Middle frontal gyrus (tissue), 1 donor: ENCODE measurements at regions not wholly inside any gene's neighbourhood (a gene's known extent, or its start where the extent isn't known, plus 50 kb on each side); places are given as distances from the start of the nearest gene placed in this dataset.

Source experiments
- DNase-seq: peaks from one replicate; pipeline ENCODE4 v3.0.0-alpha.2; 2015; ENCODE audit warnings: low spot score; ENCODE audit errors: extremely low spot score

DNA sequence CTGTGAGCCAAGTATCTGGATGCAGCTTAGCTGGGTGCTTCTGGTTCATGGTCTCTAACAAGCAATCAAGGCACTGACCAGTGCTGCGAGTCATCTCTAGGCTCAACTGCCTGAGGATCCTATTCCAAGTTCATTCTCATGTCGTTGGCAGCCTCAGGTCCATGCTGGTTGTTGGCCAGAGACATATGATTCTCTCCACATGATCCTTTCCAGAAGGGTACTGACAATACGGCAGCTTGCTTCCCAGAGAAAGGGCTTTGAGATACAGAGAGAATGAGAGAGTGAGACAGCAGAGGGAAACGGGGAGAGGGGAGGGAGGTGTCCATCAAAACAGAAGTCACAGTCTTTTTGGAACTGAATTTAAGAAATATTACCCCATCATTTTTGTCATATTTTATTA lies 405.6 kb downstream of the XPNPEP1 start:
- no peak for DNase-seq

- DNase-seq: no peak
These were observed 418.9 kb downstream of the XPNPEP1 start for GRCh38 chr10:109504401-109504800.

- DNase-seq: no peak
These were observed 435.6 kb downstream of the XPNPEP1 start for GRCh38 chr10:109487691-109488090.

- DNase-seq: no peak
These were observed 442.5 kb downstream of the XPNPEP1 start for GRCh38 chr10:109480836-109481235.

DNA sequence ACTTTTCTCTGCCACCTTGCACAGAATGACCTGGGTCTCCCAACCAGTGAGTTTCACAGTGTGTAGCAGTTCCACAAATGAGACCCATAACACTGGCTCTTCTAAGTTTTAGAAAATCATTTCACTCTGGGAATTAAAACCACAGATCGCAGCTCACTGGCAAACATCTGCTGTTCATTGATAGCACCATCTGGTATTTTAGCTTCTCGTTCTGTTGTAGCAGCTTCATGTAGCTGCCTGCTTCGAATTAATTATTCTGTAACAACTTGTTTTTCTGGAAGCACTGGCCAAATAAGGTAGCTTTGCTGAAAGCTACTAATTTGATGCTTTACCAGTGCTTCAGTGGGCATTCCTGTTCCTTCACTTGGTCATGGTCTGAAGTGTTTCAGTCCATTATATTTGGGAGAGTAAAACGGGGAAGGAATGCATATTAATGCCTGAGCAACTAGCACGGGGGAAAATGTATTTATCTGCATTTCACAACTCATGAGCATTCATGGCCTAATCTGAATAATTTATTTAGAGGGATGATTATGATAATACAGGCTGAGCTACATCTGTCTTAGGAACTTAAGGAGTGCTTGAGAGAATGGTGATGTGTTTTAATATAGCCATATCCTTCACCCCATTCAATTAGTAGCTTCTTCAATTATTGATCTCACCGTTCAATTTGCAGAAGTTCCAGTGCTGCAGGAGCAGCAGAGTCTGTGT lies 447.4 kb downstream of the XPNPEP1 start:
- no peak for DNase-seq

- DNase-seq: no peak
These were observed 448.5 kb downstream of the XPNPEP1 start for GRCh38 chr10:109474812-109475211.

DNA sequence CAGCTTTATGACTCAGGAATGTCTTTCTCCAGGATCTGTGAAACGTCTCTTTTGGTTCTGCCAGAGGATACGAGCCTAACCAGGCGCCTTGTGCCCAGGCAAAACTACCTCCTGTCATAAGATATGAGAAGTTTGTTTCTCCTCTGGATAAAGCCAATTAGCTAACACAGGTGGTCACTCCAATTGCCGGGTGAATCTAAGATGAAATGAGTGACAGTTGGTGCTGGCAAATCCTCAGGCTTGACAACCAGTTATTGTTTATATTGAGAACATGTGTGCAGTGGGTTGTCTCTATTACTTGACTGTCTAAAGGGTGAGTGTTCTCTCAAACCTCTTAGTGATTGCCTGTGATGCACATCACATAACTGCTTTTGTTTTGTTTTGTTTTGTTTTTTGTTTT lies 449.1 kb downstream of the XPNPEP1 start:
- no peak for DNase-seq

GRCh38 chr10:109467551-109467950 lies 455.8 kb downstream of the XPNPEP1 start:
- no peak for DNase-seq

DNA sequence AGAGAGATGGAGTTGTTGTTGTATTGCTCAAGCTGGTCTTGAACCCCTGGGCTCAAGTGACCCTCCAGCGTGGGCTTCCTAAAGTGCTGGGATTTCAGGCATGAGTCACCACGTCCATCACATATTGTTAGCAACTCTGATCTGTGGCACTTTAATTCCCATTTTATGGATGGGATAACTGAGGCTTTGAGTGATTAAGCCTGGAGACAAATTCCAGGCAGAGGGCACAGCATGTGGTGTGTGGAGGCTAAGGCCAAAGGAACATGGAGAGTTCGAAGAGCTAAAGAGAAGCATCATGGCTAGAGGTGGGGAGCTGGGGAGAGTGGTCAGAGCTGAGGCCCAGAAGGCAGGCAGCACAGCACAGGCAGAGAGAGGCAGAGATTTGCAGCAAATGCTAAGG lies 458.4 kb downstream of the XPNPEP1 start:
- no peak for DNase-seq

- no peak for DNase-seq
These were observed 466.0 kb downstream of the XPNPEP1 start for GRCh38 chr10:109457302-109457638.

DNA sequence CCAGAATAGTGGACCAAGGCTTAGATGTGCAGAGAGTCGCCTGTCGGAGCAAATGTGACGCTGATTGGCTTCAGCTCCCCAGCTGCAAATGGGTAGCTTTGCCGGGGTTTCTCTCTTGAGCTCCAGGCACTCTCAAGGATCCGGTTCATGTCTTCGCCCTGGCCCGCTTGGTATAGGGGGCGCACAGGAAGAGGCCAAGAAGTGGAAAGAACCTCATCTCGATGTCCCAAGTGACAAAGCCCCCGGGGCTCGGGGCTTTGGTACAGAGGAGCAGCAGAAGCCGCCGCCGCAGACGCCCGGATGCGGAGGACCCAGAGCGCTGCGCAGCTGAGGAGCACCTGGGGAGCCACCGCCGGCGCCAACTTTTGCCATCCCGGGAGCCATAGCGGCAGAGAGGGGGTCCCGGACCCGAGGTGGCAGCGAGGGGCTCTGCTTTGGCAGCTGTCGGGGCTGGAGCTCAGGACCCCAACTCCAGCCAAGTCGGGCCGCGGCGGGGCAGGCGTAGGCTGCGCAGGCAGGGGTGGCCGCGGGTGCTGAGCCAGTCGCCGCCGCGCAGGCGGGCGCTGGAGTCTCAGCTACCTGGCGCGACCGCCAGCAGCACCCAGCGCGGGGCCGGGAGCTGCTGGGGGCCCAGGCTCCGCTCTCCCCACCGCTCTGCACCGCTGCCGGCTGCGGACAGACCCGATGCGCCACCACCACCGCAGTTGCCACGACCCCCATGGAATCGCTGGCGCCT lies 466.6 kb downstream of the XPNPEP1 start:
- no peak for DNase-seq

GRCh38 chr10:109454691-109455090 lies 468.6 kb downstream of the XPNPEP1 start:
- DNase-seq: no peak

DNA sequence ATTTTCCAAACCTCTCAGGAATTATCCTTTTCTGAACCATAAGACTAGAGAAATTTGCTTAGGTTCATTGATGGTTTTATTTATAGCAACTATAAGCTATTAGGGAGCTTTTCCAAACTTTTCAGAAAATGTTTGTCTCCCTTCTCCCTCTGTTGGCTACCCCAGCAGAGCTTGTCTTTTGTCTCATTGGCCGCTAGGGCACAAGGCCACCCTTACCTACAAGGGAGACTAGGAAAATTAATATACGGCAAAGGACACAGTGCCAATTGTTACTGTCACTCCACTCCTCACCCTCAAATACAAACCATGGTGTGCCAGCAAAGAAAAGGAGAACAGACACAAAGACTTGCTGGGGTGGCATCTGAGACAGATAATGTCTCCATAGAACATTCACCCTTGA lies 471.4 kb downstream of the XPNPEP1 start:
- DNase-seq: no peak

DNA sequence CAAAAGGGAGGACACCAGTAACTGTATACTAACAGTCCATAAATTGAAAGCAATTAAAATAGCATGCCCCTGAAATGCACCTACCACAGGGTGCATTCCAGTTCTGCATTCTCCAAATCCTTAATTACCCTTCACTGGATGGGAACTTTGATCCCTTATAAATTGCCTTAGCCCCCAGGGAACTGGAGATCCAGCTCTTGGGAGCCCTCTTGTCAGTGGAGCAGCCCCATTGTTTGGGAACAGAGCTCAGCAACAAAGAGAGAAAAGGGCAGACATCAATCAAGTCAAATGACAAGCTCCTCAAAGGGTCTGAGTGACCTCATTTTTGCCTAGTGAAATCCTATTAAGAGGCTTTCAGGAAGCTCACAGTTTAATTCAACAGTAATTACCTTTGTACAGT lies 472.6 kb downstream of the XPNPEP1 start:
- no peak for DNase-seq

- no peak for DNase-seq
These were observed 489.9 kb downstream of the XPNPEP1 start for GRCh38 chr10:109433434-109433833.

DNA sequence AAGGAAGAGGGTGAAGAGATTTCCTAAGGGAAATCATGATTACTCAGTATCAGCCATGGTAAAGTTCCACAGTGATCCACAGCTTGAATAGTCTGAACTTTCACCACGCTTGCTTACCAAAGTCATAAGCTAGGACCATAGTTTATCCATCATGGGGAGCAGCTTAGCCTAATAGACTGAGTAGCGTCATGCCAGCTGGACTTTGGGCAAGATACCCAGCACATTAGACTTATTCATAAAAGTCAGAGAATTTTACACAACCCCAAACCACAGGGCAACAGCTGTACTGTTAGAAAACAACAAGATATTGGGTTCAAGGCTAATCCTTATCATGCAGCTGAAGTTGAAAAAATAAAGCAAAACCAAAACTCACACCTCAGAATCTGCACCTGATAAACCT lies 491.0 kb downstream of the XPNPEP1 start:
- no peak for DNase-seq

DNA sequence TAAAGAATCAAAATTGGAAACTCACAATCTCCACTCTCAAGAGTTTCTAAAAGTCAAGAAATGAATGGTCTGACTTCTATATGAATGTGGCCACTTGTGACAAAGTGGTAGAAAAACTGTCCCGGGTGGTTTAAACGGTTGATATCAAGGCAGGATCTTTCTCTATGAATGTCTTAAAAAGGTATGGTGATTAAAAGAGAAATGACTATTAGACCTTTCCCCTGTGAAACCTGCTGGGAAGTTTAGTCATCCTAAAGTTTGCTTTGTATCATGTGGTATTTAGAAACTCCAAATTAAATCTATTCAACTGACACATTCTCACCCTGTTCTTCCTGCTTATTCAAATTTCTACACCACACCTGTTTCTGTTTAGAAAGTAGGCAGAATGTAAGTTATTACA lies 492.5 kb downstream of the XPNPEP1 start:
- DNase-seq: no peak

DNA sequence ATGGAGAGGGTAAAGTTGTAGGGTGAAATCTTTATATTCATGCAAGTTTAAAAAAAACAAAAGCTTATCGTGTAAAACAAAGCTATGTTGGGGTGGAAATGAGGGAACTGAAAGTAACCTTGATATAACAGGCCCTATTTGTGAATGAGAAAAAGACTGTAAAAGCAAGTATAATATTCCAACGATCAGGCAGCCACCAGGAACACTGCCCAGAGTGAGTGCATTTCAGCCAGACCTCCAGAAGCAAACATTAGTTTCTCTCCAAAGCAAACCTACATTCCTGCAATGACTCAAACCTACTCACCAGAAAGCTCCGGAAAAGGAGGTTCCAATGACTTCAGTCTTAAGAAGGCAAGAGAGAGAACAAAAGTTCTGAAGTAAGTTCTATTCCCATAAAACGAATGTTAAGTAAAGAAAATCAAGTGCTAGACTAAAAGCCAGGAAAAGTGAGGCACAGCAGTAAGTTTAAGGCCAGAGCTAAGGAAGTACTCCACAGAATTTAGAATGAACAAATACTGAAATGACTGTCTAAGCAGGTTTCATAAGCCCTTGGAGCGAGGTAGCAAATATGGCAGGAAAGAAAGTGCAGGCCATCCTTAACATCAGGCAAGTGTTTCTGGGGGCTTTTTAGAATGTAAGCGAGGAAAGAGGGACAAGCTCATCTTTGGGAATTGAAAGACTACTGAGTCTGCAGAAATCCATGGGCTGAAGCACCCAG lies 493.1 kb downstream of the XPNPEP1 start:
- DNase-seq: no peak

DNA sequence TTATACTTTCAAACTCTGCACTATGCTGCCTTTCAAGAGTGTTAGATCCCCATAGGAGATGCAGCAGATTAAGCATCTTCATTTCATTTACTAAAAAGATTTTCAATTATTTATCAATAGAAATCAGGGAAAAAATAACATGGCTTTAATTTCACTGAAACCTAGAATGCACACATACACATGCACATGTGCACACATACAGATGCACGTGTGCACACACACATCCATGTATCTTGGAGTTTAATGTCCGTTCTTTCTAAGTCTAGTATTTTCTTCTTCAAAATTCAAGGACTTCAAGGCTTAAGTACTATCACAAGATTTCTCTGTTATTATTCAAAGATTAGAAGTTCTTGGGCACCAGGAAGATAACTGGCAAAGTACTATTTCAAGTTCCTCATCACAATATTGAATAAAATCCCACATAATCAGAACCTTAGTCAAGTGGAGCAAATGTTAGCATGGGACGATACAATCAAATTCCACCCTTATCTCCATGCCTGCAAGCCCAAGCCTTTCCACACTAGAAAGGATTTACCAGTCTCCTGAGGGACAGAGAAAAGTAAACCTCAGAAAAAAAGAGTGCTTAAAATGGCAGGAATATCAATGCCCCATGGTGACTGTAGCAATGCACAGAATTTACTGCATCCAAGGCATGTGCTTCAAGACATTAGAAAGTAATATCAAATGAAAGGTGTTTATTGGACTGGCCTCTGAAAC lies 494.4 kb downstream of the XPNPEP1 start:
- no peak for DNase-seq

- no peak for DNase-seq
These were observed 495.9 kb downstream of the XPNPEP1 start for GRCh38 chr10:109427411-109427810.

DNA sequence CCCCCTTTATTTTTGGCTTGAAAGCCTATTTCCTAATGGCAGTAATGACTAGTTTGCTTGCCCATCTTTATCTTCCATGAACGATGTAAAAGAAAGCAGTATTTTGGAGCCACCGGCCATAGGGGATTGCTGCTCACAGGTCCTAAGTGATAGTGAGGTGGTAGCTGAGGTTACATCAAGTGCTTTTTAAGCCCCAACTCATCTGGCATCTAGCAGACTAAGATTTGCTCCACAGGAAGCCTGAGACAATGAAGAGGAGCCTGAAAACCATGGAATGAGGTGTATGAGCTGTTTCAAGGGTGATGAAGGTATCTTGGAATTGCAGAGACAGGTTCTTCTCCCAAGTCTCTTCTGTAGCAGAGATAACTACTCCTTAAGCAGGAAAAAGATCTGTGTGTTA lies 496.3 kb downstream of the XPNPEP1 start:
- no peak for DNase-seq

- no peak for DNase-seq
These were observed 504.5 kb downstream of the XPNPEP1 start for GRCh38 chr10:109418795-109419194.
